Thoracic aorta (tissue), 2 donors: ENCODE measurements at regions not wholly inside any gene's neighbourhood (a gene's known extent, or its start where the extent isn't known, plus 50 kb on each side); places are given as distances from the start of the nearest gene placed in this dataset.

ENCODE experiments used
- ATAC-seq: fragments of 150-250 bp; one replicate; pipeline ENCODE4 v1.8.0; 2017; ENCODE audit warnings: low read depth; ENCODE audit not compliant: insufficient number of reproducible peaks, low FRiP score
- DNase-seq: peaks from one replicate; pipeline ENCODE4 v3.0.0-alpha.2; 2020; ENCODE audit warnings: low spot score
- H3K27ac ChIP-seq, 2 donors: fragments of 200-600 bp; sonication (generic); 1 replicate in 1 of 2; 2 replicates in 1 of 2; pipeline ENCODE4 v1.5.1; 2016; ENCODE audit warnings: mild to moderate bottlenecking in 2 of 2, moderate library complexity in 2 of 2
- H3K27me3 ChIP-seq: fragments of 200-600 bp; sonication (generic); replicated peaks from 2 replicates; pipeline ENCODE4 v1.6.0; 2016; ENCODE audit warnings: mild to moderate bottlenecking; ENCODE audit not compliant: insufficient read depth
- H3K36me3 ChIP-seq: fragments of 200-600 bp; sonication (generic); one replicate; pipeline ENCODE4 v1.5.1; 2016
- H3K4me1 ChIP-seq, 2 donors: fragments of 200-600 bp; sonication (generic); 1 replicate in 1 of 2; 2 replicates in 1 of 2; pipeline versions ENCODE4 v1.5.1 to v1.6.0; 2016; ENCODE audit warnings: low read depth in 2 of 2, mild to moderate bottlenecking in 1 of 2; ENCODE audit not compliant: control insufficient read depth in 1 of 2
- H3K4me3 ChIP-seq: fragments of 200-600 bp; sonication (generic); 2 replicates; pipeline ENCODE4 v1.5.1; 2016; ENCODE audit warnings: mild to moderate bottlenecking
- H3K9me3 ChIP-seq: fragments of 200-600 bp; sonication (generic); 2 replicates; pipeline ENCODE4 v1.5.1; 2016
- TF ChIP-seq, protein P1 (sequence below): fragments of 200-600 bp; sonication (generic); IDR thresholded peaks from one replicate; pipeline ENCODE4 v1.5.1; 2019; ENCODE audit warnings: antibody characterized with exemption

- Histone ChIP-seq H3K4me3 (no peak overlapping the region), H3K4me1 (no peaks in the 10 kb centered on the region), H3K9me3 (no peaks in the 10 kb centered on the region), H3K27ac (no peak overlapping the region), H3K27me3 (no peaks in the 10 kb centered on the region), H3K36me3 (no peaks in the 10 kb centered on the region)
- no peak for DNase-seq
- TF ChIP-seq, protein P1, sequence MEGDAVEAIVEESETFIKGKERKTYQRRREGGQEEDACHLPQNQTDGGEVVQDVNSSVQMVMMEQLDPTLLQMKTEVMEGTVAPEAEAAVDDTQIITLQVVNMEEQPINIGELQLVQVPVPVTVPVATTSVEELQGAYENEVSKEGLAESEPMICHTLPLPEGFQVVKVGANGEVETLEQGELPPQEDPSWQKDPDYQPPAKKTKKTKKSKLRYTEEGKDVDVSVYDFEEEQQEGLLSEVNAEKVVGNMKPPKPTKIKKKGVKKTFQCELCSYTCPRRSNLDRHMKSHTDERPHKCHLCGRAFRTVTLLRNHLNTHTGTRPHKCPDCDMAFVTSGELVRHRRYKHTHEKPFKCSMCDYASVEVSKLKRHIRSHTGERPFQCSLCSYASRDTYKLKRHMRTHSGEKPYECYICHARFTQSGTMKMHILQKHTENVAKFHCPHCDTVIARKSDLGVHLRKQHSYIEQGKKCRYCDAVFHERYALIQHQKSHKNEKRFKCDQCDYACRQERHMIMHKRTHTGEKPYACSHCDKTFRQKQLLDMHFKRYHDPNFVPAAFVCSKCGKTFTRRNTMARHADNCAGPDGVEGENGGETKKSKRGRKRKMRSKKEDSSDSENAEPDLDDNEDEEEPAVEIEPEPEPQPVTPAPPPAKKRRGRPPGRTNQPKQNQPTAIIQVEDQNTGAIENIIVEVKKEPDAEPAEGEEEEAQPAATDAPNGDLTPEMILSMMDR = no peak
- no peak for ATAC-seq
These were observed 170.2 kb downstream of the UTP18 start for GRCh38 chr17:51430591-51430990.

DNA sequence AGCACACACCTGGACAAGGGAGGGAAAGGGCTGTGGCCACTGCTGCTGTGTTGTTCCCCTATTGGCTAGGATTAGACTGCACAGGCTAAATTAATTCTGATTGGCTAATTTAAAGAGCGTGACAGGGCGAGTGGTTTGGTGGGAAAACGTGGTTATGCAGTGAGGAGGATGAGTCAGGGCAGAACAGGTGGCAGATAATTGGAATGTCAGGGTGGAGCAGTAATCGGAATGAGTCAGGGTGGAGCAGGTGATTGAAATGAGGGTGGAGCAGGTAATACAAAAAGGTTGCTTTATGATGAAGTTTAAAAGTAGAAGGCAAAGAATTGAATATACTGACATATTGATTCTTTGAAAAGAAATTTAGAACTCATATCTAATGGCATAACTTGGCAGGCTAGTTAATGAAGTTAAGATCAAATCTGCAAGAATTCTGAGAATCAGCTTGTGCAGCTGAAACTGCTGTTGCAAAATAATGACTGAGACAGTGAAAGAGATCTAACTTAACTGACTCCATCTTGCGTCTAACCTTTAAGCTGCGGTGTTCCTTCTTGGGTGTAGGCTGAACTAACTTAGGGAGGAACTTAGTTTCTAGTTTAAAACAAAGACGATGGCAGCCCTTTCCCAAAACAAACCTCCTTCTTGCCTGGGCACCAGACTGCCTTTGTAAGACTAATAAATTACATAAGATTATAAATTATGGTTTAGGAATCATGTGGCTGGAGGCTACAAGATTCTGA lies 174.3 kb downstream of the UTP18 start:
- TF ChIP-seq, protein P1 = no peak
- Histone ChIP-seq H3K36me3 (no peaks in the 10 kb centered on the region), H3K4me1 (peaks cover 0 to 9% of the 10 kb centered on the region in 2 donors), H3K4me3 (no peak overlapping the region), H3K27ac (no peak overlapping the region), H3K27me3 (no peaks in the 10 kb centered on the region), H3K9me3 (no peaks in the 10 kb centered on the region)
- DNase-seq (no peak), ATAC-seq (no peak)

- TF ChIP-seq, protein P1 = no peak
These were observed 174.8 kb downstream of the UTP18 start for GRCh38 chr17:51435171-51435552.

DNA sequence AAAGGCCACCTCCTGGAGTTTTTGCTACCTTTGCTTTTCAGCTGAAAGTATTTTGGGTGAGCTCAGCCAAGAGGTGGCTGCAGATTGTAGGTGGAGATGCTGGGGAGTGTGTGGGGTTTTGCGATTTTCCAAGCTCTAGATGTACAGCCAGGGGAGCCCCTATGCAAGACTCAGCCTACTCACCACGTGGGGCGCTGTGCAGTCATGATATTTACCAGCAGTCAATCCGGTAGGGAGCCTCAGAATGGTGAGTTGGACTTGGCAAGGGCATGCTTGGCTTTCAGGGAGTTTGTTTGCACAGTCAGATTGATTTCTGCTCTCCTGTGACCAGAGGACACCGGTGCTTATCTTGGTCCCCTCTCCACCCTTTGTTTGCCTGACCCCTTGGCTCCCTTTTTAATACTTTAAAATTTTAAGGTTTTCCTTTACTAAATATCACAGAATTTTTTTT lies 175.3 kb downstream of the UTP18 start:
- Histone ChIP-seq H3K9me3 (no peaks in the 10 kb centered on the region), H3K27me3 (no peaks in the 10 kb centered on the region), H3K4me1 (peaks cover 0 to 9% of the 10 kb centered on the region in 2 donors), H3K36me3 (no peaks in the 10 kb centered on the region), H3K4me3 (no peak overlapping the region), H3K27ac (no peak overlapping the region)
- TF ChIP-seq, protein P1 = no peak
- ATAC-seq (no peak), DNase-seq (no peak)

More at GRCh38 chr17:51435171-51435552, 174.8 kb downstream of the UTP18 start:
- no peak overlapping the region for H3K4me3 ChIP-seq
- H3K4me1 ChIP-seq = peaks cover 0 to 9% of the 10 kb centered on the region in 2 donors
- H3K9me3 ChIP-seq = no peaks in the 10 kb centered on the region
- no peaks in the 10 kb centered on the region for H3K27me3 ChIP-seq
- no peak overlapping the region for H3K27ac ChIP-seq
- ATAC-seq (no peak), DNase-seq (no peak)
- H3K36me3 ChIP-seq = no peaks in the 10 kb centered on the region

DNA sequence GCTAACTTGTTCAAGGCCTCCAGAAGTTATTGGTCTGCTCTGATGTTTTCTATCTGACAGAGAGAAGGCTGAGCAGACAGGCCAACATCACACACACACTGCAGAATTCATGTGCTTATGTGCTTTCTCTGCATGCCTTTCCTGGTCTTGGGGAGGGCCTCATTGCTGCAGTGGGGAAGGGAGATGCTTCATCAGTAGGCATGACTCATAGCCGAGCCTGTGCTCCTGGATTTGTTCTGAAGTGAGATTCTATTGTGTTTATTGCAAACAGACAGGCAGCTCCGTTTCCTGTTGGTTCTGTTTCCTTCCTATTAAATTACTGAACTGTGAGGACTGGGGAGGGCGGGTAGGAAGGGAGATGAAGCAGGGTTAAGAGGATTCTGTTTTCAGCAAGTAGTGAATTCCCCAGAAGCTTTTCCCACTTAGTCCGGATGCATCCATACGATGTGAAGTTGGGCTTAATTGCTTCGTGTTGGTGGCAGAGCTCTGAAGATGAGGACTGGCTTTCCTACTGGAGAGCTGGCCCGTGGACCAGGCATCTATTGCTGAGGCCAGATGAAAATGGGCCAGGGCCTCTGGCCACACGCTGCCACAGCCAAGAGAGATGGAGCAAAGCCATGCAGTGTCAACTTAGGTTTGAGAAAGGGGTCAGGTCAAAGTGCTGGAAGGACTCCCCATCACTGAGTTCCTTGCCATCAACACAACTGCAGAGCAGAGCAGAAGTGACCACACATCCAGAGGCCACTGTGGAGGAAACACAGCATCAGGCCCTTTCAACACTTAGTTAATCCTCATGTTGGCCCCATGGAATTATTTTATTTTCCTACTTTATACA lies 179.3 kb downstream of the UTP18 start:
- peaks cover 0 to 9% of the 10 kb centered on the region in 2 donors for H3K4me1 ChIP-seq
- H3K27ac ChIP-seq = no peak overlapping the region
- no peak overlapping the region for H3K4me3 ChIP-seq
- H3K36me3 ChIP-seq = no peaks in the 10 kb centered on the region
- DNase-seq = no peak
- no peaks in the 10 kb centered on the region for H3K27me3 ChIP-seq
- TF ChIP-seq, protein P1 = no peak
- no peak for ATAC-seq
- no peaks in the 10 kb centered on the region for H3K9me3 ChIP-seq
